Suprapubic skin (tissue), 4 donors: ENCODE measurements at regions not wholly inside any gene's neighbourhood (a gene's known extent, or its start where the extent isn't known, plus 50 kb on each side); places are given as distances from the start of the nearest gene placed in this dataset.

Source experiments
- DNase-seq, 2 donors: peaks; one replicate each; pipeline ENCODE4 v3.0.0-alpha.2; 2019; ENCODE audit warnings: low spot score in 2 of 2
- H3K27ac ChIP-seq: fragments of 200-600 bp; sonication (generic); one replicate; pipeline ENCODE4 v1.5.1; 2019
- H3K27me3 ChIP-seq: fragments of 200-600 bp; sonication (generic); one replicate; pipeline ENCODE4 v1.5.1; 2019
- H3K36me3 ChIP-seq: fragments of 200-600 bp; sonication (generic); one replicate; pipeline ENCODE4 v1.5.1; 2019
- H3K4me1 ChIP-seq: fragments of 200-600 bp; sonication (generic); one replicate; pipeline ENCODE4 v1.5.1; 2019
- H3K4me3 ChIP-seq: fragments of 200-600 bp; sonication (generic); one replicate; pipeline ENCODE4 v1.5.1; 2019; ENCODE audit warnings: mild to moderate bottlenecking
- H3K9me3 ChIP-seq: fragments of 200-600 bp; sonication (generic); one replicate; pipeline ENCODE4 v1.5.1; 2019
- CTCF ChIP-seq, 2 donors: fragments of 200-600 bp in 1 of 2; fragments of 450-650 bp in 1 of 2; sonication (generic) in 1 of 2; IDR thresholded peaks; one replicate each; pipeline ENCODE4 v1.5.1; 2016 to 2019; ENCODE audit warnings: antibody characterized with exemption in 2 of 2, mild to moderate bottlenecking in 1 of 2, moderate library complexity in 1 of 2
- EP300 ChIP-seq: sonication (generic); formaldehyde crosslinking; IDR thresholded peaks from one replicate; pipeline ENCODE4 v1.6.1; 2017; ENCODE audit warnings: antibody characterized with exemption
- POLR2A ChIP-seq, 2 donors: fragments of 450-650 bp; IDR thresholded peaks; one replicate each; pipeline ENCODE4 v1.6.1; 2017; ENCODE audit warnings: antibody characterized with exemption in 2 of 2, mild to moderate bottlenecking in 2 of 2, moderate library complexity in 2 of 2
- POLR2AphosphoS5 ChIP-seq, 3 donors: sonication (generic); formaldehyde crosslinking; IDR thresholded peaks; one replicate each; pipeline ENCODE4 v1.6.1; 2017; ENCODE audit warnings: antibody characterized with exemption in 3 of 3
- WGBS: methylation state at CpG from one replicate; pipeline ENCODE4 v1.1.5; 2018; 5-methylcytosine and 5-hydroxymethylcytosine counted together

DNA sequence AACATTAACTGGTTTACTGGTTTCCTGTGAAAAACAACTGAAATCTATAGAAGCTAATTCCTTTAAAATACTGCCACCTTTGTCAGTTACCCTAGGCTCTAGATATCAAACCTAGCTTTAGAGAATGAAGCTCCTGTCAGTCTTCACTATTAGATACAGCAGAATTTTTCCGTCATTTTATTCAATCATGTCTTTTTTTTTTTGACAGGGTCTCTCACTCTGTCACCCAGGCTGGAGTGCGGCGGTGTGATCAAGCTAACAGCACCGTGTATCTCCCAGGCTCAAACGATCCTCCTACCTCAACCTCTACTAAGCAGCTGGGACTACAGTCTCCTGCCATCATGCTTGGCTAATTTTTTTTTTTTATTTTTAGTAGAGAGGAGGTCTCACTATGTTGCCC is 415.2 kb upstream of the LRRTM4 start:
- H3K36me3 ChIP-seq = no peaks in the 10 kb centered on the region
- DNase-seq = no peak
- WGBS = 96% methylated on average over 5 of the region's 5 CpGs
- H3K4me1 ChIP-seq = no peaks in the 10 kb centered on the region
- no peaks in the 10 kb centered on the region for H3K9me3 ChIP-seq
- no peak overlapping the region for H3K4me3 ChIP-seq
- TF ChIP-seq EP300 (no peak), CTCF (IDR thresholded peaks at IDR 0.05) (no peak), POLR2AphosphoS5 (IDR thresholded peaks at IDR 0.05) (no peak), POLR2A (IDR thresholded peaks at IDR 0.05) (no peak)
- H3K27me3 ChIP-seq = no peaks in the 10 kb centered on the region
- no peak overlapping the region for H3K27ac ChIP-seq

GRCh38 chr2:77938462-77938861 is 416.3 kb upstream of the LRRTM4 start:
- Histone ChIP-seq H3K4me3 (no peak overlapping the region), H3K27me3 (no peaks in the 10 kb centered on the region), H3K36me3 (no peaks in the 10 kb centered on the region), H3K4me1 (no peaks in the 10 kb centered on the region), H3K9me3 (no peaks in the 10 kb centered on the region), H3K27ac (no peak overlapping the region)
- DNase-seq = no peak
- TF ChIP-seq EP300 = no peak
- TF ChIP-seq POLR2AphosphoS5 (IDR thresholded peaks at IDR 0.05) = no peak
- TF ChIP-seq POLR2A (IDR thresholded peaks at IDR 0.05) = no peak
- no peak for TF ChIP-seq CTCF (IDR thresholded peaks at IDR 0.05)
- WGBS = 74% methylated on average over 1 of the region's 1 CpG

DNA sequence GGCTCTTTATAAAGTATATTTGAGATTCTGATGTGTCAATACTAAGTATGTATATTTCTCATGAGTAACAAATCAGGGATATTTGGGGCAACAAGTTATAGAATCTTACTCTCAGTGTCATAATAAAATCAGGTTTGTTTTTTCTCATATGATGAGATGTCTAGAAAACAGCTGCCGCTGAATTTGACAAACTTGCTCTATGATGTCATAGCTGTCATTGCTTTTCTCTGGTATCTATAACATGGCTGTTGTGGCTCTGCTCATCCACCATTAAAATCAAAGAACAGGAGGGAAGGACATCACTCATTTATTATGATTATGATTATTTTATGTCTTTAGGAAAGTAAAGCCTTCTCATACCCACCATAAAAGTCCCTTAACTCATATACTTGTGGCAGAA is 417.2 kb upstream of the LRRTM4 start:
- Histone ChIP-seq H3K27me3 (no peaks in the 10 kb centered on the region), H3K9me3 (no peaks in the 10 kb centered on the region), H3K4me3 (no peak overlapping the region), H3K36me3 (no peaks in the 10 kb centered on the region), H3K27ac (no peak overlapping the region), H3K4me1 (no peaks in the 10 kb centered on the region)
- DNase-seq = no peak
- WGBS = 88% methylated on average over 1 of the region's 1 CpG
- TF ChIP-seq POLR2AphosphoS5 (IDR thresholded peaks at IDR 0.05) = no peak
- TF ChIP-seq EP300 = no peak
- no peak for TF ChIP-seq POLR2A (IDR thresholded peaks at IDR 0.05)
- TF ChIP-seq CTCF (IDR thresholded peaks at IDR 0.05) = no peak

DNA sequence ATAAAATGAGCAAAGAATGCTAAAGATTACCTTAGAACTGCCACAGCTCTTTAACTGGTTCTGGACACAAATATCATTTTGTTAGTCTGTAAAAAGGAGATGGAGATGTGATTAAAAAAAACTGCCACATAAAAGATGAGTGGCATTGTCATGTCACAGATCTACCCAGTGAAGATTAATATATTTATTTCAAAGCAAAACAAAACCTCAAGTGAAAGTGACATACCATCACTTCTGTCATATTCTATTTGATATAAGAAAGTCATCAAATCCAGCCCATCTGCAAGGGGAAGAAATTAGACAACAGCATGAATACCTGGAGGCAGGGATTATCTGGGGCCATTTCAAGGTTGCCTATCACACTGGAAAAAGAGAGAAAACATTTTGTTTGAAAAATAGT is 417.6 kb upstream of the LRRTM4 start:
- no peak overlapping the region for H3K4me3 ChIP-seq
- H3K4me1 ChIP-seq = no peaks in the 10 kb centered on the region
- TF ChIP-seq POLR2AphosphoS5 (IDR thresholded peaks at IDR 0.05) (no peak), CTCF (IDR thresholded peaks at IDR 0.05) (no peak), POLR2A (IDR thresholded peaks at IDR 0.05) (no peak), EP300 (no peak)
- no peak for DNase-seq
- H3K9me3 ChIP-seq = no peaks in the 10 kb centered on the region
- H3K27me3 ChIP-seq = no peaks in the 10 kb centered on the region
- no peaks in the 10 kb centered on the region for H3K36me3 ChIP-seq
- no peak overlapping the region for H3K27ac ChIP-seq

- no peak overlapping the region for H3K4me3 ChIP-seq
- no peaks in the 10 kb centered on the region for H3K27me3 ChIP-seq
- WGBS = 91% methylated on average over 18 of the region's 18 CpGs
- TF ChIP-seq POLR2A (IDR thresholded peaks at IDR 0.05) (no peak), POLR2AphosphoS5 (IDR thresholded peaks at IDR 0.05) (no peak), EP300 (no peak)
- DNase-seq = no peak
- H3K9me3 ChIP-seq = no peaks in the 10 kb centered on the region
- no peaks in the 10 kb centered on the region for H3K4me1 ChIP-seq
- H3K27ac ChIP-seq = no peak overlapping the region
- no peaks in the 10 kb centered on the region for H3K36me3 ChIP-seq
Observed at GRCh38 chr2:77954931-77955330, 432.8 kb upstream of the LRRTM4 start.

DNA sequence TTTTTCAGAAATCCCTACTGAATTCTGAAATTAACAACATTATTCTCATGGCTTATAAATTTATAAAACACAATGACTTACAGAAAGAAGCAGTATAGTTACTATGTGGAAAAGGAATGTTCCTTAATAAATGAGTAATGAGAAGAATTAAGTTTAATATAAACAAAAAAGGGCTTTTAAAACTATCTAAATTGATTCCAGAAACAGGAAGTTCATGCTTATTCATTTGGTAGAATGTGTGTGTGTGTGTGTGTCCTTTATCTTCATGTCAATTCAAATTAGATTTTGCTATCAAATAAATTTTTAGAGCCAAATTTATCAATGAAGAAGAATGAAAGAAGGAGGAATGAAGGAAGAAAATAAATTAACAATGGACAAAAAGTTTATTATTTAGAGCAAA is 440.8 kb upstream of the LRRTM4 start:
- Histone ChIP-seq H3K9me3 (no peaks in the 10 kb centered on the region), H3K4me1 (no peaks in the 10 kb centered on the region), H3K4me3 (no peak overlapping the region), H3K27me3 (no peaks in the 10 kb centered on the region), H3K27ac (no peak overlapping the region), H3K36me3 (no peaks in the 10 kb centered on the region)
- DNase-seq = no peak
- TF ChIP-seq CTCF (IDR thresholded peaks at IDR 0.05) = no peak
- no peak for TF ChIP-seq POLR2A (IDR thresholded peaks at IDR 0.05)
- TF ChIP-seq EP300 = no peak
- TF ChIP-seq POLR2AphosphoS5 (IDR thresholded peaks at IDR 0.05) = no peak
